ENCODE measurements at regions not wholly inside any gene's neighbourhood (a gene's known extent, or its start where the extent isn't known, plus 50 kb on each side); places are given as distances from the start of the nearest gene placed in this dataset.

- Histone ChIP-seq H3K27me3 (ENCODE audit: low read depth, low read length) (no peaks in the 10 kb centered on the region), H3K27ac (ENCODE audit: low read length) (no peak overlapping the region), H4K20me1 (ENCODE audit: insufficient read depth, low read length) (no peaks in the 10 kb centered on the region), H2AFZ (ENCODE audit: low read depth, low read length) (no peak overlapping the region), H3K9me3 (ENCODE audit: insufficient read depth, low read length) (no peaks in the 10 kb centered on the region), H3K4me1 (ENCODE audit: low read length) (no peaks in the 10 kb centered on the region), H3K36me3 (replicated peaks; ENCODE audit: low read depth, low read length) (no peaks in the 10 kb centered on the region), H3K9ac (ENCODE audit: low read length) (no peak overlapping the region), H3K79me2 (ENCODE audit: low read length) (no peaks in the 10 kb centered on the region), H3K4me2 (ENCODE audit: low read length) (no peak overlapping the region), H3K4me3 (ENCODE audit: low read length) (no peak overlapping the region)
- TF ChIP-seq EZH2phosphoT487 (IDR thresholded peaks at IDR 0.05; ENCODE audit: low read depth) (no peak), CTCF (IDR thresholded peaks at IDR 0.05; ENCODE audit: low read depth, low read length) (no peak)
Observed at GRCh38 chr3:95655363-95655986, 1158.9 kb upstream of the EPHA6 start.

- Histone ChIP-seq H3K9ac (ENCODE audit: low read length) (no peak overlapping the region), H3K36me3 (replicated peaks; ENCODE audit: low read depth, low read length) (no peaks in the 10 kb centered on the region), H3K4me1 (ENCODE audit: low read length) (no peaks in the 10 kb centered on the region), H3K79me2 (ENCODE audit: low read length) (no peaks in the 10 kb centered on the region), H3K27ac (ENCODE audit: low read length) (no peak overlapping the region), H4K20me1 (ENCODE audit: insufficient read depth, low read length) (no peaks in the 10 kb centered on the region), H3K4me2 (ENCODE audit: low read length) (no peak overlapping the region), H3K27me3 (ENCODE audit: low read depth, low read length) (no peaks in the 10 kb centered on the region), H3K9me3 (ENCODE audit: insufficient read depth, low read length) (no peaks in the 10 kb centered on the region), H3K4me3 (ENCODE audit: low read length) (no peak overlapping the region), H2AFZ (ENCODE audit: low read depth, low read length) (no peak overlapping the region)
- TF ChIP-seq EZH2phosphoT487 (IDR thresholded peaks at IDR 0.05; ENCODE audit: low read depth) (no peak), CTCF (IDR thresholded peaks at IDR 0.05; ENCODE audit: low read depth, low read length) (no peak)
Observed at GRCh38 chr3:95670765-95671164, 1143.6 kb upstream of the EPHA6 start.

GRCh38 chr3:95673215-95673614 is 1141.2 kb upstream of the EPHA6 start:
- Histone ChIP-seq H3K4me2 (ENCODE audit: low read length) (no peak overlapping the region), H3K79me2 (ENCODE audit: low read length) (no peaks in the 10 kb centered on the region), H4K20me1 (ENCODE audit: insufficient read depth, low read length) (no peaks in the 10 kb centered on the region), H3K4me3 (ENCODE audit: low read length) (no peak overlapping the region), H3K27me3 (ENCODE audit: low read depth, low read length) (no peaks in the 10 kb centered on the region), H3K9me3 (ENCODE audit: insufficient read depth, low read length) (no peaks in the 10 kb centered on the region), H2AFZ (ENCODE audit: low read depth, low read length) (no peak overlapping the region), H3K27ac (ENCODE audit: low read length) (no peak overlapping the region), H3K36me3 (replicated peaks; ENCODE audit: low read depth, low read length) (no peaks in the 10 kb centered on the region), H3K9ac (ENCODE audit: low read length) (no peak overlapping the region), H3K4me1 (ENCODE audit: low read length) (no peaks in the 10 kb centered on the region)
- TF ChIP-seq EZH2phosphoT487 (IDR thresholded peaks at IDR 0.05; ENCODE audit: low read depth) (no peak), CTCF (IDR thresholded peaks at IDR 0.05; ENCODE audit: low read depth, low read length) (no peak)

- H3K27ac ChIP-seq (ENCODE audit: low read length), result peak overlapping the region; percentile 68
- H2AFZ ChIP-seq (ENCODE audit: low read depth, low read length), result peak overlapping the region; percentile 75
- peak overlapping the region; percentile 62 for H3K9ac ChIP-seq (ENCODE audit: low read length)
- peaks cover 2% of the 10 kb centered on the region for H3K36me3 ChIP-seq (replicated peaks; ENCODE audit: low read depth, low read length)
- no peak for TF ChIP-seq CTCF (IDR thresholded peaks at IDR 0.05; ENCODE audit: low read depth, low read length)
- TF ChIP-seq EZH2phosphoT487 (IDR thresholded peaks at IDR 0.05; ENCODE audit: low read depth), result no peak
- H3K9me3 ChIP-seq (ENCODE audit: insufficient read depth, low read length), result 0 out of 2 replicates have a peak, but pooled peaks cover 4% of the 10 kb centered on the region
- H3K4me2 ChIP-seq (ENCODE audit: low read length), result peak overlapping the region; percentile 84
- H3K4me1 ChIP-seq (ENCODE audit: low read length), result peaks cover 32% of the 10 kb centered on the region
- no peaks in the 10 kb centered on the region for H3K27me3 ChIP-seq (ENCODE audit: low read depth, low read length)
- no peaks in the 10 kb centered on the region for H3K79me2 ChIP-seq (ENCODE audit: low read length)
- H3K4me3 ChIP-seq (ENCODE audit: low read length), result peak overlapping the region; percentile 67
- H4K20me1 ChIP-seq (ENCODE audit: insufficient read depth, low read length), result no peaks in the 10 kb centered on the region
Observed at GRCh38 chr3:95705786-95706418, 1108.5 kb upstream of the EPHA6 start.
